IMR-90 (cell line): ENCODE measurements at regions not wholly inside any gene's neighbourhood (a gene's known extent, or its start where the extent isn't known, plus 50 kb on each side); places are given as distances from the start of the nearest gene placed in this dataset.

ENCODE experiments used
- ATAC-seq: fragments of 200-7000 bp; cut with Tn5 transposase; 2 replicates; pipeline ENCODE4 v1.9.1; 2020; ENCODE audit warnings: low read depth, mild to moderate bottlenecking, moderate library complexity
- BruUV-seq: library from RNA; stranded (reverse); fragments of 400-500 nt; replicated peaks from 2 replicates; lab custom pipeline; 2021; lab: Mats Ljungman, UMichigan
- CTCF ChIA-PET: fragments of 300-600 bp; formaldehyde crosslinking; extraction: SDS; loops from one replicate; lab custom pipeline; 2021; ENCODE audit warnings: antibody characterized with exemption; lab: Yijun Ruan, JAX
- POLR2A ChIA-PET: fragments of 300-600 bp; sonication (Branson Sonifier 250); formaldehyde crosslinking; loops from one replicate; lab custom pipeline; 2022; ENCODE audit warnings: antibody characterized with exemption; ENCODE audit not compliant: unreplicated experiment; lab: Charles Lee
- DNase-seq: peaks from one replicate; pipeline ENCODE4 v3.0.0; 2013
- H2AFZ ChIP-seq: replicated peaks from 2 replicates; pipeline ENCODE3; 2013; ENCODE audit warnings: low read length, mild to moderate bottlenecking; ENCODE audit not compliant: poor library complexity
- H2AK5ac ChIP-seq: 2 replicates; pipeline ENCODE4 v1.6.1; 2013; ENCODE audit warnings: low read depth, low read length, inconsistent platforms
- H2AK9ac ChIP-seq: replicated peaks from 2 replicates; pipeline ENCODE3; 2013; ENCODE audit warnings: mild to moderate bottlenecking, low read depth, low read length, moderate library complexity; ENCODE audit not compliant: poor library complexity
- H2BK120ac ChIP-seq: 2 replicates; pipeline ENCODE4 v1.6.1; 2013; ENCODE audit warnings: low read depth, low read length, inconsistent platforms
- H2BK15ac ChIP-seq: 3 replicates; pipeline ENCODE4 v1.6.1; 2013; ENCODE audit warnings: low read depth, low read length, inconsistent platforms
- H2BK20ac ChIP-seq: 2 replicates; pipeline ENCODE4 v1.6.1; 2013; ENCODE audit warnings: low read depth, mild to moderate bottlenecking, inconsistent platforms, low read length, moderate library complexity
- H2BK5ac ChIP-seq: 2 replicates; pipeline ENCODE4 v1.6.1; 2013; ENCODE audit warnings: mild to moderate bottlenecking, low read depth, low read length, inconsistent platforms; ENCODE audit not compliant: poor library complexity, severe bottlenecking
- H3K14ac ChIP-seq: replicated peaks from 2 replicates; pipeline ENCODE4 v1.6.1; 2013; ENCODE audit warnings: low read depth, low read length, inconsistent platforms
- H3K18ac ChIP-seq: 2 replicates; pipeline ENCODE4 v1.6.1; 2013; ENCODE audit warnings: low read depth, low read length, control low read depth
- H3K23ac ChIP-seq: 2 replicates; pipeline ENCODE4 v1.6.1; 2013; ENCODE audit warnings: low read depth, low read length, inconsistent platforms
- H3K27ac ChIP-seq: 2 replicates; pipeline ENCODE4 v1.5.1; 2013; ENCODE audit warnings: mild to moderate bottlenecking, control low read depth, low read length; ENCODE audit not compliant: insufficient read depth
- H3K27me3 ChIP-seq: 2 replicates; pipeline ENCODE4 v1.6.1; 2013; ENCODE audit warnings: low read length; ENCODE audit not compliant: control insufficient read depth, insufficient read depth
- H3K36me3 ChIP-seq: 2 replicates; pipeline ENCODE4 v1.6.1; 2013; ENCODE audit warnings: low read length, mixed read lengths; ENCODE audit not compliant: control insufficient read depth, insufficient read depth
- H3K4ac ChIP-seq: 2 replicates; pipeline ENCODE4 v1.6.1; 2013; ENCODE audit warnings: low read depth, low read length, inconsistent platforms
- H3K4me1 ChIP-seq: 2 replicates; pipeline ENCODE4 v1.6.1; 2013; ENCODE audit warnings: low read length, mixed read lengths; ENCODE audit not compliant: control insufficient read depth, insufficient read depth
- H3K4me2 ChIP-seq: 2 replicates; pipeline ENCODE4 v1.6.1; 2013; ENCODE audit warnings: low read depth, mild to moderate bottlenecking, control low read depth, low read length, moderate library complexity
- H3K4me3 ChIP-seq: 2 replicates; pipeline ENCODE4 v1.5.1; 2013; ENCODE audit warnings: low read depth, mild to moderate bottlenecking, control low read depth, low read length, moderate library complexity; ENCODE audit not compliant: insufficient read depth
- H3K56ac ChIP-seq: 2 replicates; pipeline ENCODE4 v1.6.1; 2013; ENCODE audit warnings: low read length, inconsistent platforms; ENCODE audit not compliant: insufficient read depth; ENCODE audit errors: extremely low read depth
- H3K79me1 ChIP-seq, 2 experiments: 2 replicates each; pipeline ENCODE4 v1.6.1; 2013; ENCODE audit warnings: low read length in 2 of 2, inconsistent platforms in 1 of 2, low read depth in 1 of 2
- H3K9ac ChIP-seq: 2 replicates; pipeline ENCODE4 v1.6.1; 2013; ENCODE audit warnings: low read depth, low read length, control low read depth
- H3K9me1 ChIP-seq: 2 replicates; pipeline ENCODE4 v1.6.1; 2013; ENCODE audit warnings: low read length, inconsistent platforms; ENCODE audit not compliant: insufficient read depth
- H3K9me3 ChIP-seq: 2 replicates; pipeline ENCODE4 v1.6.1; 2013; ENCODE audit warnings: low read length; ENCODE audit not compliant: control insufficient read depth, insufficient read depth
- H4K20me1 ChIP-seq: 2 replicates; pipeline ENCODE4 v1.6.1; 2013; ENCODE audit warnings: low read length, inconsistent platforms; ENCODE audit not compliant: insufficient read depth
- H4K5ac ChIP-seq: 2 replicates; pipeline ENCODE4 v1.6.1; 2013; ENCODE audit warnings: mild to moderate bottlenecking, low read depth, low read length, control low read depth
- H4K8ac ChIP-seq, 2 experiments: 2 replicates each; pipeline ENCODE4 v1.6.1; 2013; ENCODE audit warnings: low read depth in 2 of 2, low read length in 2 of 2, control low read depth in 1 of 2, inconsistent platforms in 1 of 2
- H4K91ac ChIP-seq: 2 replicates; pipeline ENCODE4 v1.6.1; 2013; ENCODE audit warnings: low read depth, low read length, inconsistent platforms; ENCODE audit not compliant: insufficient read depth
- BHLHE40 ChIP-seq: fragments of 150-350 bp; IDR thresholded peaks from 2 replicates; pipeline ENCODE4 v1.6.1; 2016; ENCODE audit warnings: mild to moderate bottlenecking, low read depth, low read length
- CHD1 ChIP-seq: IDR thresholded peaks from 2 replicates; pipeline ENCODE4 v1.6.1; 2012; ENCODE audit warnings: low read depth, low read length, improper control_type of control experiment
- MAFK ChIP-seq: IDR thresholded peaks from 2 replicates; pipeline ENCODE4 v1.6.1; 2012; ENCODE audit warnings: low read depth, low read length, improper control_type of control experiment
- POLR2A ChIP-seq: IDR thresholded peaks from 2 replicates; pipeline ENCODE4 v1.6.1; 2012; ENCODE audit warnings: mild to moderate bottlenecking, low read depth, low read length
- RCOR1 ChIP-seq: IDR thresholded peaks from 2 replicates; pipeline ENCODE4 v1.6.1; 2012; ENCODE audit warnings: mild to moderate bottlenecking, low read length, improper control_type of control experiment; ENCODE audit not compliant: insufficient replicate concordance
- RFX5 ChIP-seq: IDR thresholded peaks from 2 replicates; pipeline ENCODE4 v1.8.0; 2012; ENCODE audit warnings: low read depth, mild to moderate bottlenecking, low read length, moderate library complexity
- WGBS, 2 experiments: methylation state at CpG; one replicate each; pipeline versions ENCODE4 v1.1.5 to v1.1.7; 2013; ENCODE audit warnings: missing lambda C conversion rate in 2 of 2; ENCODE audit not compliant: insufficient read length in 1 of 2; ENCODE audit errors: extremely low coverage in 2 of 2; 5-methylcytosine and 5-hydroxymethylcytosine counted together
- dilution Hi-C: fragments of 300-500 bp; cut with HindIII; formaldehyde crosslinking; loops from one replicate; pipeline ENCODE4 v1.14.3; 2018; ENCODE audit warnings: low sequenced_read_pairs; ENCODE audit not compliant: unreplicated experiment
- in situ Hi-C: fragments of 300-500 bp; cut with MboI; formaldehyde crosslinking; loops from 3 replicates; pipeline ENCODE4 v1.14.3; 2019; ENCODE audit warnings: low sequenced_read_pairs, inconsistent platforms, mixed read lengths
- intact Hi-C: fragments of 100-400 bp; cut with micrococcal nuclease; formaldehyde crosslinking; loops from 2 replicates; pipeline ENCODE4 v1.10.0; 2022
- TF ChIP-seq, protein P1 (sequence below): fragments of 150-350 bp; IDR thresholded peaks from 2 replicates; pipeline ENCODE4 v1.6.1; 2016; ENCODE audit warnings: low read depth, mild to moderate bottlenecking, low read length, moderate library complexity, borderline replicate concordance

DNA sequence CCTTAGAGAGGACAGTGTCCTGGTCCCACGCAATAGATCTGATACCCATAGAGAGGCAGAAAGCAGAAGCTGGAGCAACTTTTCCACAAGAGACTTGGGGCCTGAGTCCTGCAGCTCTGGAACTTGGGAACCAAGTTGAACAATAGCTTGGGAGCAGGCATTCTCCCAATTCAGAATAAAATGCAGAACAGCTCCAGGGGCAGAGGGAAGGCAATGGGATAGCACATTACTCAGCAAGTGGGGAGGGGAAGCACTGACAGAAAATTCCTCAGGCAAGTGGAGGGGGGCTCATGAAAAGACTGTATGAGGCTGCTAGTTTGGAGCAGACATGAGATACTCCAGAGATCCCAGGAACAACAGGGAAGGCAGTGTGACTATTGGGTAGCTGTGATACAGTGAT is 513.6 kb downstream of the HINT1 start:
- Histone ChIP-seq H3K18ac (no peak overlapping the region), H2AK5ac (no peak overlapping the region), H3K4me1 (no peaks in the 10 kb centered on the region), H3K36me3 (no peaks in the 10 kb centered on the region), H3K27ac (no peak overlapping the region), H2BK120ac (no peak overlapping the region), H2AK9ac (no peak overlapping the region), H4K91ac (no peak overlapping the region), H3K4ac (no peak overlapping the region), H2BK15ac (no peak overlapping the region), H2BK20ac (no peak overlapping the region), H3K14ac (no peak overlapping the region), H4K8ac (no peak overlapping the region), H3K4me3 (no peak overlapping the region), H3K56ac (no peak overlapping the region), H2BK5ac (no peak overlapping the region), H4K5ac (no peak overlapping the region), H3K79me1 (no peaks in the 10 kb centered on the region), H3K27me3 (no peaks in the 10 kb centered on the region), H3K4me2 (no peak overlapping the region), H3K9ac (no peak overlapping the region), H4K20me1 (no peaks in the 10 kb centered on the region), H2AFZ (no peak overlapping the region), H3K9me3 (peaks cover 5% of the 10 kb centered on the region), H3K9me1 (no peaks in the 10 kb centered on the region), H3K23ac (no peak overlapping the region)
- in situ Hi-C loops (no loop called here), intact Hi-C loops (no loop called here), dilution Hi-C loops (no loop called here)
- no peak for ATAC-seq
- WGBS, 2 experiments = 40% methylated on average over 1 of the region's 1 CpG; no CpG with 5 or more reads in 1 of the 2 experiments
- no TSS peak for BruUV-seq
- TF ChIP-seq POLR2A (no peak), CHD1 (no peak), RCOR1 (no peak), BHLHE40 (no peak), MAFK (no peak), RFX5 (no peak)
- TF ChIP-seq, protein P1, sequence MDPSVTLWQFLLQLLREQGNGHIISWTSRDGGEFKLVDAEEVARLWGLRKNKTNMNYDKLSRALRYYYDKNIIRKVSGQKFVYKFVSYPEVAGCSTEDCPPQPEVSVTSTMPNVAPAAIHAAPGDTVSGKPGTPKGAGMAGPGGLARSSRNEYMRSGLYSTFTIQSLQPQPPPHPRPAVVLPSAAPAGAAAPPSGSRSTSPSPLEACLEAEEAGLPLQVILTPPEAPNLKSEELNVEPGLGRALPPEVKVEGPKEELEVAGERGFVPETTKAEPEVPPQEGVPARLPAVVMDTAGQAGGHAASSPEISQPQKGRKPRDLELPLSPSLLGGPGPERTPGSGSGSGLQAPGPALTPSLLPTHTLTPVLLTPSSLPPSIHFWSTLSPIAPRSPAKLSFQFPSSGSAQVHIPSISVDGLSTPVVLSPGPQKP = no peak
- ChIA-PET POLR2A (no interaction called here), CTCF (no interaction called here)
- DNase-seq = no peak
